T-helper 9 cell (primary cell): ENCODE measurements at regions not wholly inside any gene's neighbourhood (a gene's known extent, or its start where the extent isn't known, plus 50 kb on each side); places are given as distances from the start of the nearest gene placed in this dataset.
"Not testable (repeated sequence)": the region's sequence is repeated elsewhere in the genome, so short reads cannot be mapped to it uniquely, and the experiment has no call there.

Experiments used
- DNase-seq: peaks from one replicate; pipeline ENCODE4 v3.0.0-alpha.2; 2020

- DNase-seq: no peak
Observed at GRCh38 chr10:43922335-43923280, 273.9 kb upstream of the ZNF32 start.

GRCh38 chr10:43921881-43922280 lies 273.2 kb upstream of the ZNF32 start:
- DNase-seq: no peak

- no peak for DNase-seq
Observed at GRCh38 chr10:43921478-43921877, 272.8 kb upstream of the ZNF32 start.

DNA sequence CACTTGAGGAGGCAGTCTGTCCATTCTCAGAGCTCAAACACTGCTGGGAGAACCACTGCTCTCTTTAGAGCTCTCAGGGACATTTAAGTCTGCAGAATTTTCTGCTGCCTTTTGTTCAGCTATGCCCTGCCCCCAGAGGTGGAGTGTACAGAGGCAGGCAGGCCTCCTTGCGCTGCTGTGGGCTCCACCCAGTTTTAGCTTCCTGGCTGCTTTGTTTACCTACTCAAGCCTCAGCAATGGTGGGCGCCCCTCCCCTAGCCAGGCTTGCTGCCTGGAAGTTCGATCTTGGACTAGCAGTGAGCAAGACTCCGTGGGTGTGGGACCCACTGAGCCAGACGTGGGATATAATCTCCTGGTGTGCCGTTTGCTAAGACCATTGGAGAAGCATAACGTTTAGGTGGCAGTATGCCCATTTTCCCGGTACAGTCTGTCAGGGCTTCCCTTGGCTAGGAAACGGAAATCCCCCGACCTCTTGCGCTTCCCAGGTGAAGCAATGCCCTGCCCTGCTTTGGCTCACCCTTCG lies 271.6 kb upstream of the ZNF32 start:
- not testable (repeated sequence) for DNase-seq

DNA sequence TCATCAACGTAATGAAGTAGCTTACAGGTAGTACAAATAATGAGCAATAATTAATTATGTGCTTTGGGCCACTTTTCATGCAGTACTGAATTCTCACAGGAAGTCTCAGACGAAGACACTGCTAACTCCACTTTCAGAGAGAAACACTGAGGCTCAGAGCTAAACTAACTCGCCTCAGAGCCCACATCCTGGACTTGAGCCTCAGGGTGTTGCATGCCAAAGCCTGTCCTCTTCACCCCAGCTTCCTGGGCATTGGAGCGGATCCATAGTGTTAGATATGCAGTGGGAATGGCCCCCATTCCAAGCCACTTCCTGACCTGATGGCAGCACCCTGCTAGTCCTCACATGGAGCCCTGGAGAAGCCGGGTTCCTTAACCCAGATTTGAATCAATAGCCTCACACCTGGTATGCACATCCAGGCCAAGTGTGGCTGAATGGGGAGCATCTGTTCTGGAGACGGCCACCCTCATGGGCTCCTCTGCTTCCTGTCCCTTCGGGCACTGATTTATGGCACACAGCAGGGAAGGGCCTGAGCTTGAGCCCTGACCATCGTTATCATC lies 265.1 kb upstream of the ZNF32 start:
- DNase-seq: no peak

- DNase-seq: no peak
Observed at GRCh38 chr10:43912469-43912868, 263.8 kb upstream of the ZNF32 start.

DNA sequence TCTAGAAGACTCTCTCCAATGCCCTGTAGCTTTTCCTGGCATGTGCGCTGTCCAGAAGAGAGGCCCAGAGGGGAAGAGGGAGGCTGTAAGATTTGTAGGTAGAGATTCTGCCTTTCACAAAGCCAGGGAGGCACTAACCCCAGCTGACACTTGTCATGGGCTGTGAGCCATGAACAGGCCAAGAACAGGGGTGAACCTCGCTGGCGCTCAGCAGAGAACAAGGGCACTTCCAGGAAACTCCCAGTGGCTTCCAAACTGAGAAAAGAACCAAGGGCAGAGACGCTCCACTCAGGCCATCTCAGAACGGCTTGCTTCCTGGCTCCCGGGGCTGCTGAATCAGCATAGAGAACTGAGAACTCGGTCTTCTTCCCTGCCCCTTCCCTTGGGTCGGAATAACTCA lies 257.8 kb upstream of the ZNF32 start:
- no peak for DNase-seq

- no peak for DNase-seq
Observed at GRCh38 chr10:43905512-43906236, 257.0 kb upstream of the ZNF32 start.

GRCh38 chr10:43904844-43905243 lies 256.2 kb upstream of the ZNF32 start:
- no peak for DNase-seq

GRCh38 chr10:43904301-43904700 lies 255.6 kb upstream of the ZNF32 start:
- no peak for DNase-seq

GRCh38 chr10:43903451-43903850 lies 254.8 kb upstream of the ZNF32 start:
- DNase-seq: no peak

GRCh38 chr10:43902842-43903241 lies 254.2 kb upstream of the ZNF32 start:
- DNase-seq: no peak

GRCh38 chr10:43901744-43902504 lies 253.2 kb upstream of the ZNF32 start:
- no peak for DNase-seq

GRCh38 chr10:43901302-43901701 lies 252.6 kb upstream of the ZNF32 start:
- DNase-seq: no peak

- no peak for DNase-seq
Observed at GRCh38 chr10:43900571-43900970, 251.9 kb upstream of the ZNF32 start.

DNA sequence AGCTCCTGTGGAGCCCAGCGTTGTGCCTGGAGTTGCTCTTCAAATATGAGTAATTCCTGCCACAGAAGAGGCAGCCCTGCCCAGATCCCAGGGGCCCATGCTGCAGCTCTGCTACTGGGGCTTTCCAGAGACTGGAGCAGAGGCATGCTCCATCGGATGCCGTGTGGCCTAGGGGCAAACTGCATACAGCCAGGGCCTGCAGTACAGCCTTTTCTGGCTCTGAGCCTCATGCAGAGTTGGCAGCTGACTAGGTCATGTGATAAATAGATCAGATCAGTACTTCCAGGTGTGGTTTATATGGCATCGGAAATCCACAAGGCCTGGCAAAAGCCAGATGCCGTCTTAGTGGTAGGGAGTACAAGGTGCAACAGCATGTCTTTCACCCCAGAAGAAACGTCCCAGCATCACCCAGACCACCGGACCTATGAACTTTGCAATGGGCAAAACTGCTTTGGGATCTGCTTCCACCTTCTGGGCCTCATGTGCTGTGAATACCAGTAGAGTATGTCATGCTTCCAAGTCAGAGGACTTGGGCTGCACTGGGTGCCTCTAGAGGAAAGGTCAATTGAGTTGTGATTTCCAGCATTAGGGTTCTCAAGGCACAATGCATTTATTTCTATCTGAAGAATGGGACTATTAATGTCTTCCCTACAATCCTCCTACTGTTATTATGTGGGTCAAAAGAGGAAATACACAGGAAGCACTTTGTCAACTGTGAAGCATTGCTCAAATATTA lies 250.7 kb upstream of the ZNF32 start:
- no peak for DNase-seq

GRCh38 chr10:43898592-43898991 lies 249.9 kb upstream of the ZNF32 start:
- DNase-seq: no peak

- DNase-seq: no peak
Observed at GRCh38 chr10:43897765-43898419, 249.2 kb upstream of the ZNF32 start.

- no peak for DNase-seq
Observed at GRCh38 chr10:43892062-43892770, 243.5 kb upstream of the ZNF32 start.

DNA sequence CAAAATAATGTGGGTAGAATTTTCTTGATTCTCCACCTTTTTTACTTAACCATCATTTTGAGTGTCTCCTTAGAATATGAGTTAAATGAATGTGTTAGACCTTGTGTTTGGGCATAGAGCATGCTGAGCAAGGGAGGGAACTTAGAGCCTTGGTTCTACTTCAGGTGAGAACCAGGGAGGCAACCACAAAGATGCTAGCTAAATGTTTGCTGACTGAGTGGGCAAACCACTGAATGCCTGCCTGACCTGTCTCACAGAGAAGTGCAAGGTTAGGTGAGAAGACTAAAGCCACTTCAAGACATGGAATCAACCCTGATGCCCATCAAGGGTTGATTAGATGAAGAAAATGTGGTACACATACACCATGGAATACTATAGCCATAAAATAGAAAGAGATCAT lies 242.6 kb upstream of the ZNF32 start:
- no peak for DNase-seq

DNA sequence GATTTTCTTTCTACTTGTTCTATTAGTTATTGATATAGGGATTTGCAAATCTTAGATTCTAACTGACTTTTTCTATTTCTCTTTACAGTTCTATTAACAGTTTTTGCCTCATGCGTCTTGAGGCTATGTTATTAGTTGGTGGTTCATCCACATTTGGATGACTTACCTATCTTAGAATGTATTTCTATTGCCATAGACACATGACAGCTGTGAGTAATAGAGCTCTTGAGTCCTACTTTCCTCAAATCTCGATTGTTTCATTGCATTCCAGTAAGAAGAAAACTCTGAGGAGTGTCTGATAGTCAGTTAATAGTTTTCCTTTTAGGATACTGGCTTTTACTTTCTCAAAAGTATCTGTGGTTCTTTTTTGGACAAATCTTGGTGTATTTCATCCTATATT lies 241.4 kb upstream of the ZNF32 start:
- no peak for DNase-seq
